ENCODE measurements at regions not wholly inside any gene's neighbourhood (a gene's known extent, or its start where the extent isn't known, plus 50 kb on each side); places are given as distances from the start of the nearest gene placed in this dataset.

- Mint-ChIP-seq H3K9me3 (no peaks in the 10 kb centered on the region), H3K36me3 (ENCODE audit: low read depth) (no peaks in the 10 kb centered on the region)
- DNase-seq: no peak
These were observed 544.9 kb downstream of the PKHD1 start for GRCh38 chr6:51542475-51542874.

GRCh38 chr6:51550243-51550642 lies 537.2 kb downstream of the PKHD1 start:
- ATAC-seq (ENCODE audit: poor library complexity): no peak
- no peaks in the 10 kb centered on the region for H3K4me1 ChIP-seq (ENCODE audit: insufficient read depth, low read length)
- no peaks in the 10 kb centered on the region for H3K27me3 ChIP-seq (ENCODE audit: control insufficient read depth in 1 of 2, insufficient read depth in 2 of 2, low read length in 2 of 2)
- Mint-ChIP-seq H3K36me3 (ENCODE audit: low read depth) (no peaks in the 10 kb centered on the region), H3K4me1 (ENCODE audit: low read depth) (no peaks in the 10 kb centered on the region), H3K9me3 (no peaks in the 10 kb centered on the region), H3K4me3 (no peak overlapping the region), H3K27ac (no peak overlapping the region), H3K27me3 (no peaks in the 10 kb centered on the region)
- peaks cover 0 to 5% of the 10 kb centered on the region in 2 experiments for H3K9me3 ChIP-seq (ENCODE audit: control insufficient read depth in 1 of 2, insufficient read depth in 1 of 2, low read length in 2 of 2)
- no peak for TF ChIP-seq CTCF (IDR thresholded peaks at IDR 0.05)
- intact Hi-C loops (cut with DNase I, micrococcal nuclease): no loop called here
- CTCF ChIA-PET: no interaction called here
- no peak for DNase-seq
- POLR2A ChIA-PET: no interaction called here
- H3K27ac ChIP-seq (ENCODE audit: low read depth in 1 of 2, low read length in 2 of 2): no peak overlapping the region
- no peak overlapping the region for H3K4me3 ChIP-seq (ENCODE audit: low read length)
- H3K36me3 ChIP-seq (ENCODE audit: insufficient read depth, low read length): no peaks in the 10 kb centered on the region

More at GRCh38 chr6:51542475-51542874, 544.9 kb downstream of the PKHD1 start:
- no peak for TF ChIP-seq CTCF (IDR thresholded peaks at IDR 0.05)
- no peak overlapping the region for H3K27ac ChIP-seq (ENCODE audit: low read depth in 1 of 2, low read length in 2 of 2)
- Mint-ChIP-seq H3K27me3 (no peaks in the 10 kb centered on the region), H3K4me3 (no peak overlapping the region), H3K4me1 (ENCODE audit: low read depth) (no peaks in the 10 kb centered on the region), H3K27ac (no peak overlapping the region)
- H3K4me1 ChIP-seq (ENCODE audit: insufficient read depth, low read length): no peaks in the 10 kb centered on the region
- no peak for ATAC-seq (ENCODE audit: poor library complexity)
- CTCF ChIA-PET: no interaction called here
- no peak overlapping the region for H3K4me3 ChIP-seq (ENCODE audit: low read length)
- no peaks in the 10 kb centered on the region for H3K9me3 ChIP-seq (ENCODE audit: control insufficient read depth in 1 of 2, insufficient read depth in 1 of 2, low read length in 2 of 2)
- H3K36me3 ChIP-seq (ENCODE audit: insufficient read depth, low read length): no peaks in the 10 kb centered on the region
- POLR2A ChIA-PET: no interaction called here
- intact Hi-C loops (cut with DNase I, micrococcal nuclease): no loop called here
- H3K27me3 ChIP-seq (ENCODE audit: control insufficient read depth in 1 of 2, insufficient read depth in 2 of 2, low read length in 2 of 2): no peaks in the 10 kb centered on the region

- Histone ChIP-seq H3K9me3 (ENCODE audit: control insufficient read depth in 1 of 2, insufficient read depth in 1 of 2, low read length in 2 of 2) (peaks cover 0 to 5% of the 10 kb centered on the region in 2 experiments), H3K36me3 (ENCODE audit: insufficient read depth, low read length) (no peaks in the 10 kb centered on the region), H3K27me3 (ENCODE audit: control insufficient read depth in 1 of 2, insufficient read depth in 2 of 2, low read length in 2 of 2) (no peaks in the 10 kb centered on the region), H3K27ac (ENCODE audit: low read depth in 1 of 2, low read length in 2 of 2) (no peak overlapping the region), H3K4me3 (ENCODE audit: low read length) (no peak overlapping the region), H3K4me1 (ENCODE audit: insufficient read depth, low read length) (no peaks in the 10 kb centered on the region)
- Mint-ChIP-seq H3K27ac (no peak overlapping the region), H3K4me1 (ENCODE audit: low read depth) (no peaks in the 10 kb centered on the region), H3K27me3 (no peaks in the 10 kb centered on the region), H3K36me3 (ENCODE audit: low read depth) (no peaks in the 10 kb centered on the region), H3K9me3 (no peaks in the 10 kb centered on the region), H3K4me3 (no peak overlapping the region)
- DNase-seq (no peak), ATAC-seq (ENCODE audit: poor library complexity) (no peak)
- CTCF ChIA-PET: no interaction called here
- intact Hi-C loops (cut with DNase I, micrococcal nuclease): no loop called here
- POLR2A ChIA-PET: no interaction called here
- TF ChIP-seq CTCF (IDR thresholded peaks at IDR 0.05): no peak
These were observed 535.0 kb downstream of the PKHD1 start for GRCh38 chr6:51552435-51552834.

Data from CD4-positive, alpha-beta T cell (primary cell).